ENCODE measurements at regions not wholly inside any gene's neighbourhood (a gene's known extent, or its start where the extent isn't known, plus 50 kb on each side); places are given as distances from the start of the nearest gene placed in this dataset.

GRCh38 chr20:50257860-50258259 is 67.2 kb downstream of the CEBPB start:
- no peak for TF ChIP-seq CTCF (IDR thresholded peaks at IDR 0.05)
- Histone ChIP-seq H3K27ac (no peak overlapping the region), H3K4me2 (ENCODE audit: low read length) (no peak overlapping the region), H3K27me3 (ENCODE audit: control insufficient read depth, insufficient read depth, low read length) (no peaks in the 10 kb centered on the region), H3K36me3 (ENCODE audit: control insufficient read depth, insufficient read depth, low read length) (no peaks in the 10 kb centered on the region), H3K4me1 (no peaks in the 10 kb centered on the region), H3K9me3 (ENCODE audit: control insufficient read depth, low read length) (no peaks in the 10 kb centered on the region), H3K4me3 (ENCODE audit: low read depth, low read length) (no peak overlapping the region), H2AFZ (no peak overlapping the region), H3K79me2 (no peaks in the 10 kb centered on the region), H3K9ac (no peak overlapping the region)

- Histone ChIP-seq H3K4me1 (no peaks in the 10 kb centered on the region), H3K4me2 (ENCODE audit: low read length) (no peak overlapping the region), H3K27ac (no peak overlapping the region), H3K36me3 (ENCODE audit: control insufficient read depth, insufficient read depth, low read length) (no peaks in the 10 kb centered on the region), H3K9me3 (ENCODE audit: control insufficient read depth, low read length) (no peaks in the 10 kb centered on the region), H3K27me3 (ENCODE audit: control insufficient read depth, insufficient read depth, low read length) (no peaks in the 10 kb centered on the region), H3K9ac (no peak overlapping the region), H3K79me2 (no peaks in the 10 kb centered on the region), H2AFZ (no peak overlapping the region), H3K4me3 (ENCODE audit: low read depth, low read length) (no peak overlapping the region)
- no peak for TF ChIP-seq CTCF (IDR thresholded peaks at IDR 0.05)
Observed at GRCh38 chr20:50258790-50259483, 68.3 kb downstream of the CEBPB start.

- Histone ChIP-seq H3K36me3 (ENCODE audit: control insufficient read depth, insufficient read depth, low read length) (no peaks in the 10 kb centered on the region), H3K9ac (no peak overlapping the region), H3K27ac (peak overlapping the region; percentile 34), H2AFZ (peak overlapping the region; percentile 34), H3K4me3 (ENCODE audit: low read depth, low read length) (no peak overlapping the region), H3K9me3 (ENCODE audit: control insufficient read depth, low read length) (no peaks in the 10 kb centered on the region), H3K4me2 (ENCODE audit: low read length) (no peak overlapping the region), H3K79me2 (no peaks in the 10 kb centered on the region), H3K27me3 (ENCODE audit: control insufficient read depth, insufficient read depth, low read length) (no peaks in the 10 kb centered on the region), H3K4me1 (no peaks in the 10 kb centered on the region)
- TF ChIP-seq CTCF (IDR thresholded peaks at IDR 0.05): no peak
Observed at GRCh38 chr20:50259705-50260478, 69.3 kb downstream of the CEBPB start.

- no peaks in the 10 kb centered on the region for H3K79me2 ChIP-seq
- TF ChIP-seq CTCF (IDR thresholded peaks at IDR 0.05): no peak
- H2AFZ ChIP-seq: no peak overlapping the region
- H3K27ac ChIP-seq: no peak overlapping the region
- H3K4me1 ChIP-seq: no peaks in the 10 kb centered on the region
- no peak overlapping the region for H3K9ac ChIP-seq
- no peak overlapping the region for H3K4me3 ChIP-seq (ENCODE audit: low read depth, low read length)
- H3K36me3 ChIP-seq (ENCODE audit: control insufficient read depth, insufficient read depth, low read length): no peaks in the 10 kb centered on the region
- H3K9me3 ChIP-seq (ENCODE audit: control insufficient read depth, low read length): no peaks in the 10 kb centered on the region
- H3K4me2 ChIP-seq (ENCODE audit: low read length): no peak overlapping the region
- H3K27me3 ChIP-seq (ENCODE audit: control insufficient read depth, insufficient read depth, low read length): no peaks in the 10 kb centered on the region
Observed at GRCh38 chr20:50260479-50261221, 70.0 kb downstream of the CEBPB start.

Measured in parathyroid adenoma (tissue), 2 donors.